ENCODE measurements at regions not wholly inside any gene's neighbourhood (a gene's known extent, or its start where the extent isn't known, plus 50 kb on each side); places are given as distances from the start of the nearest gene placed in this dataset.

- TF ChIP-seq EZH2 (IDR thresholded peaks at IDR 0.05) = no peak
- no peak for TF ChIP-seq POLR2AphosphoS5 (IDR thresholded peaks at IDR 0.05; ENCODE audit: borderline replicate concordance, low read depth, low read length)
- no peak for TF ChIP-seq FOXP2 (optimal IDR thresholded peaks at IDR 0.05; ENCODE audit: control extremely low read depth, extremely low read length, insufficient read depth)
These were observed 69.9 kb upstream of the L3MBTL4 start for GRCh38 chr18:6484659-6485058.
